GM18868 (cell line): ENCODE measurements at regions not wholly inside any gene's neighbourhood (a gene's known extent, or its start where the extent isn't known, plus 50 kb on each side); places are given as distances from the start of the nearest gene placed in this dataset.
A peak's percentile ranks its signal among the peaks of the same experiment; 100 is the strongest.

Experiments used
- ATAC-seq: cut with Tn5 transposase; IDR thresholded peaks from one replicate; pipeline ENCODE4 v1.9.1; 2021; ENCODE audit warnings: mild to moderate bottlenecking, moderate library complexity; ENCODE audit not compliant: unreplicated experiment

DNA sequence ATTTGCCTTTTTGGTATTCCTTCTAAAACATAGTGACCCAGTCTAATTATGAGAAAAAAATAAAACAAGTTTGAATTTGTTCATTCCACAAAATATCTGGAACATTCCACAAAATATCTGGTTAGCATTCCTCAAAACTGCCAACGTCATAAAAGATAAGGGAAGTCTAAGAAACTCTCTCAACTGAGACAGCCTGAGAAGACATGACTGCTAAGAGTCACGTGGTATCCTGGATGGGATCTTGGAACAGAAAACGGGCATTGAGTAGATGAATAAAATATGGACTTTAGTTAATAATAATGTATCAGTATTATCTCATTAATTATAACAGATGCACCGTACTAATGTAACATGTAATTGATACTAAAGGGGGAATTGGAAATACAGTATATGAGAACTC lies 280.9 kb downstream of the ARAP2 start:
- ATAC-seq: no peak

DNA sequence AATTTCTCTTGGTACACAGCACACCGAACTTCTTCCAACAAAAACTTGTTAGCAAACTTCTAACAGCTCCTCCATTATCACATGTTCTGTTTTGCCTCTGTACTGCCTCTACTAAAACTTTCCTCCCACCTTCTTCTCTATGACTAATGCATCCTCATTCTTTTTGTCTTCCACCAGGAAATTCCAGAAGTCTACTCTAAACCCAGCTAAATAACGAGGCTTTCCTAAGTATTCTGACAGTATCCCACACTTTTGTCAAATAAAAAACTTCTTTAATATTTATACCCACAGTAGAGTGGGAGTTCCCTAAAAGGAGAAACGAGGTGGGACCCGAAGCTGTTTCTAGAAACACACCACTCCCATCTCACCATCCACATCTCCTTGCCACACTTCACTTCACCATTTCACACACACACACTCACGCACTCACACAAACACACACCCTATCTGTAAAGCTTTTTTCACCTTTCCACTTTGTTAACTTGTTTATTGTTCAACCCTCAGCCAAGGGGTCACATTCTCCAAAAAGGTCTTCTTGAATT lies 280.3 kb downstream of the ARAP2 start:
- no peak for ATAC-seq

DNA sequence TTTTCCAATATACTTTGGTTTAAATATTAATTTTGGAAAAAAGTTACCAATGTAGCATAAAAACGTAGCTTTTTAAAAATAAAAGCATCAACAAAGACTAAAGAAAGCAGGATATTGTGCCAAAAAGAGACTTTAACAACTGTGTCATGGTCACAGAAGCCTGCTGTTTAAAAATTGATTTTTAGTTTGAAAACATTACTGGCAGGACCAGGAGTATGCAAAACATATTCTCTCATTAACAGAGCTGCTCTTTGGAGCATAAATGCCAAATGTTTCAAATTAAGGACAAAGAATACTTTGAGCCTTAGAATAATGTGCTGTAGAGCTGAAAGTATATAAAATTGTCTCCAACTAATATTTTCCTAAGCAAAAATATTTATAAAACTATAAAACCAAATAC lies 279.0 kb downstream of the ARAP2 start:
- ATAC-seq: no peak

DNA sequence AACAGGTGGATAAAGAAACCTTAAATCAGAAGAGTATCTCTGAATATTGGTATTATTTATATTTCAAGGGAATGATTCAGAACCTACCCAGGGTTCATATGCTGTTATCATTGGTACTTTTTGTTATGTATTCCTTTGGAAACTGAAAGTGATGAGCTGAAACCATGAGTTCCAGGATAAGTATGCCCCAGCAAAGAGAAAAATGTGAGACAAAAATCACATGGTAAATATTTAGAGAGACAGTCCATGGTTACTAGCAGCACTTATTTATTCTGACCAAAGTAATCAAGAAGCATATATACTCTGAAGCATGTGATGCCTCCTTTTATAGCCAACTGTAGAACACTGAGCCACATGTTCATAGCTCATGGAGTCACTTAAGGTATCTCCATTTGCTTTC lies 277.7 kb downstream of the ARAP2 start:
- peak; percentile 43 for ATAC-seq

DNA sequence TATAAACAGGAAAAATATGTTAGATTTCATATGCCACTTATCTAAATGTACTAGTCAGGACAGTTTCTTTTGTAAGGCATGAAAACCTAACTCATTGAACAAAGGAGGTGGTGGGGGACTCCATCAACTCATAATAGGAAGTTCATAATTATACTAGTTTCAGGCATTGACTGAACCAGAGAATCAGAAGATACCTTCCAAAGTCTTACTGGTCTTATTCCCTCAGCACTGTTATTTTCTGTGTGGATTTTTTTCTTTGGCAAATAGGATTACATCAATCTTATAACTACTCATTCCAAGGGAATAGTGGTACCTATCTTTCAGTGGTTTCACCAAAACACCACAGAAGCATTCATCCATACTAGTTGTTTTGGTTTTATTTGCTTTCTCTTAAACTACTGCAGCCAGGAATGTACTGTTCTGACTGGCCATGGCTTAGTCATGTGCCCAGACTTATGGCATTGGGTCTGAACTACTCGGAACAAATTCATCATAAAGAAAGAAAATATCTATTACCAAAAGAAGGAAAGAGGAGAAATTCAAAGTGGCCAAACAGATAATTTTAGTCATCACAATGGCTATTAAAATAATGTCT lies 273.9 kb downstream of the ARAP2 start:
- peak; percentile 87 for ATAC-seq

DNA sequence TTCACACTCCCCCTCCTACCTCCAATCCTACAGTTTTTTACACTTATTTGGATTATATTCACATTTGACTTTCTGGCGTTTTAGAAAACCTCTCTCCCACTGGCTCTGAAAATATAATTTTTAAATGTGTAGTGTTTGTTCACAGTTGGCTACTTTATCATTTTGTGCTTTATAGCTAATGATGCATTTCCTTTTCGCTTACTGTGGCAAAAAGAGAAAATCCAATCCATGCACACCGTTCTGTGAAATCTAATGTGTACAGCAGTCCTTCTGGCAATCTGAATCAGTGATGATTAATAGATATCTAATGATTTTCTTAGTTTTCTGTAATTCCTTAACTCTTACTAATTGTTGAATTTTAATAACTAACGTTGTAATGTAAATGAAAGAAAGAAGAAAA lies 271.5 kb downstream of the ARAP2 start:
- no peak for ATAC-seq

DNA sequence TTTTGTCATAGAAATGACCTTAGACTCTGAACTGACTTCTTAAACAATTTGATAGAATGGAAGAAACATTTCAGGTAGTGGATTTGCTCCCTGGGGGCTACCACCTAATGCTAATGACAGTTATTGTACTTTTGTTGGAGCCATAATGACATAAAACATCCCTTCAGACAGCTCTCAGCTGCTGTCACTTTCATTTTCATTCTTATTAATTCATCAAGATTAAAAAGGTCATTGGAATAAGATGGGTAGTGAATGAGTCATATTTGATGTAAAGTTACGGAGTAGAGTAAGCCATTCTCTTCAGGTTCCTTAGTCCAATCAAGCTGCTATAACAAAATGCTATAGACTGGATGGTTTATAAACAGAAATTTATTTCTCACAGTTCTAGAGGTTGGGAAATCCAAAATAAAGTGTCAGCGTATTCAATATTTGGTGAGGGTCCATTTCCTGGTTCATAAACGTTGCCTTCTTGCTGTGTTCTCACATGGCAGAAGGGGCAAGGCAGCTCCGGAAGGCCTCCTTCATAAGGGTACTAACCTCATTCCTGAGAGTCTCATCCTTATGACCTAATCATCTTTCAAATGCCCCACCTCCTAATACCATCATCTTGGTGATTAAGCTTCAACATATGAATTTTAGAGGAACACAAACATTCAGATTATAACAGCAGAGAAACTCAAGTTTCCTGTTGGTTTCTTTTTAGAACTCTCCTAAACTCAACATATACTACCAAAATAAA lies 268.5 kb downstream of the ARAP2 start:
- ATAC-seq: peak; percentile 80

DNA sequence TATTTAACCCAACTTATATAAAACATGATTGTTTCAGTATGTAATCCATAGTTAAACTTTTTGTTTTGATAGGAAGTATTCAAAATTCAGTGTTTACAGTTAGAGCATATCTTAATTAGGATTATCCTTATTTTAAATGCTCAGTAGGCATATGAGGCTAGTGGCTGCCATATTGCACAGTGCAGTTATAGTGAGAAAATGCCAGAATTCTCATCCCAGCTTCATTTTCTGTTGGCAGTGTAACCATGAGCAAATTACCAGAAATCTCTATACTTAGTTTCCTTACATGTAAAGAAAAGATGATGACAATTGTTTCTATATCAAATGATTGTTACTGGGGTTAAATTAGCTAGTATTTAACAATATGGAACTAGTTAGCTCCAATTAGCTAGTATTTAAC lies 265.8 kb downstream of the ARAP2 start:
- ATAC-seq: no peak

DNA sequence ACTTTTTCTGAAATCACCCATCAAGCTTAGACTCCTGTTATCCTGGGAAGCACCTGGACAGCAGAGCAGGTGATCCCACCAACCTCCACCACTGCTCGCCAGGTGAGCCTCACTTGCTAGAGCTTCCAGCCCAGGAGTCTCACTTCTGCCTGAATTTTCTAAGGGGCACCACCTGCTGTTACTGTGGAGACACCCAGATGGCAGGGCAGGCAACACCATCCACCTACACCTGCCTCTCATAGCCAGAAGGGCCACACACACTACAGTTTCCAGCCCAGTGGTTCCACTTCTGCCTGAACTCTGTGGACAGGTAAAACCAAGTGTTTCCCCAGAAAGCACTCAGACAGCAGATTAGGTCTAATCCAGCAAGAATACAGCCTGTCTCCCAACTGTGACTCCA lies 262.0 kb downstream of the ARAP2 start:
- ATAC-seq: no peak

DNA sequence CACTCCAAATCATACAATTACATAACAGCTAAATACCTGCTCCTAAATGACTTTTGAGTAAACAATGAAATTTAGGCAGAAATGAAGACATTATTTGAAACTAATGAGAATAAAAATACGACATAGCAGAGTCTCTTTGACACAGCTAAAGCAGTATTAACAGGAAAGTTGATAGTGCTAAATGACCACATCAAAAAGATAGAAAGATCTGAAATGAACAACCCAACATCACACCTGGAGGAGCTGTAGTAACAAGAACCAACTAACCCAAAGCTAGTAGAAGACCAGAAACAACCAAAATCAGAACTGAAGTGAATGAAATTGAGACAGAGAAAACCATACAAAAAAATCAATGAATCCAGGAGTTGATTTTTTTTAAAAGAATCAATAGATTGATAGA lies 257.8 kb downstream of the ARAP2 start:
- ATAC-seq: no peak

DNA sequence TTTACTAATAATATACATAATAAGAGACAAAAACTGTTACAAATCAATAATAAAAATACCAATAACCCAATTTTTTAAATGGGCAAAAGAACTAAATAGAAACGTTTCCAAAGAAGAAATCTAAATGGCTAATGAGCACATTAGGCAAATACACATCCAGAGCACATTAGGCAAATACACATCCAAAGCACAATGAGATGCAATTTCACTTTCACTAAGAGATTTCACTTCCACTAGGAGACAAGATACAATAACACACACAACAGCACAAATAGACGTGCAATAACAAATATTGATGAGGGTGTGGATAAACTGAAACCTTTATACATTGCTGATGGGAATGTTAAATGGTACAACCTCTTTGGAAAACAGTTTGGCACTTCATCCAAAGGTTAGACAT lies 250.7 kb downstream of the ARAP2 start:
- no peak for ATAC-seq

DNA sequence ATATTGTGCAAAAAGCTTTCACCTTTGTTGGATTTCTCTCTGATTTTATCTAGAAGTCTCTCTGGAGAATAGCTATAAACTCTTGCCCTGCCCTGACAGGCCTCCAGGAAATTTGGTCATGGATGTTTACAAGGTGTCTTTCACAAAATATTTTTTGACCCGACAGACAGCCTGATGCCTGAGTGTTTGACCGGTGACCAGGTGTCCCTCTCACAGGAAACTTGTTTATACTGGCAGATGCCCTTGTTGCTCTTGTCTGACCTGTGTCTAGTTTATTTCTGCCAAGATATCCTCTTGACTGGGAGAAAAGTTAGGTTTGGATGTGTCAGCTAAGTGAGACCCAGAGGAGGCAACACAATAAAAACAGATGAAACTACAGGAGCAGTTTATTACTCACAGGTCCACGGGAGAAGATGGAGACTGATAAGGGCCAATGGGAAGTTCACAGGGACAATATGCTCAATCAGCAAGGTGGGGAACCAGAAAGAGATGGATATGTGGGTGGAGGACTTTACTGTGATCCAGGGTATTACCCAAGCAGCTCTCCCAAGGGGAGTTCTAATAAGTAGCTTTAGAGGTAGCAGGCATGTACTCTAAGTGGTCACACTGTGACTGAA lies 243.3 kb downstream of the ARAP2 start:
- no peak for ATAC-seq

DNA sequence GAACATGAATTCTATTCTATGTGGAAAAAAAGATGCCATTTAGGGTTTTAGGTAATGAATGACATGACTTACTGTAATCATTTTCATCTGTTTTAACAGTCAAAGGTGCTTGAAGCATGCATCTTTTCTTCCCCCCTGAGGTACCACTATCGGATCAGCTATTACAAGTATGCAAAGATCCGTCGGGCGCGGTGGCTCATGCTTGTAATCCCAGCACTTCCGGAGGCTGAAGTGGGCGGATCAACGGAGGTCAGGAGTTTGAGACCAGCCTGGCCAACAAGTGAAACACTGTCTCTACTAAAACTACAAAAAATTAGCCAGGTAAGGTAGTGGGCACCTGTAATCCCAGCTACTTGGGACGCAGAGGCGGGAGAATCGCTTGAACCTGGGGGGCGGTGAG lies 241.3 kb downstream of the ARAP2 start:
- no peak for ATAC-seq

DNA sequence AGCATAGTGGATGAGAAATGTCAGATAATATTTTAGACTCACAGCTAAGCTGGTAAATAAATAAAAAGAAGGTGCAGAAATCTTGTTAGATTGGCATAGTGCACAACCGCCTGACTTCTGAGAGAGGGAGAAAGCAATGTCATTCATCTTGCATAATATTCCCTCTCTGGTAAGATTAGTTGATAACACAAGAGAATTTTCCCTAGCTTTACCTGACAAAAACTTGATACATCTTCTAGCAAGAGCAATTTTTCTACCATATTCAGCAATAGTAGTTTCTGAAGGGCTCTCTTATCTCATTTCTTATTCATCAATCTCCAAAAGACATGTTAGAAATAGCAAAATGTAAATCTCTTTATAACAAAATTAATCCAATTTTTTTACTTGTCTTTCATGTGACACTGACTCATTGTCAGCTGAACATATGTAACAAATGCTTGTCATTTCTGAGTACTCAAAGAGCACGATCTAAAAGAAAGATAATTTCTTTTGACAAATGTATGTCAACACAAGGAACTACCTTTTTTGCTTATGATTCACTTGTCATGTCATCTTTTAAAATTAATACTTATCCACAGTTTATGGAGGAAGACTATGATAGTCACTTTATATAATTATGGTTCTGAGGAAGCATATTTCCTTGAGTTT lies 240.0 kb downstream of the ARAP2 start:
- ATAC-seq: no peak

DNA sequence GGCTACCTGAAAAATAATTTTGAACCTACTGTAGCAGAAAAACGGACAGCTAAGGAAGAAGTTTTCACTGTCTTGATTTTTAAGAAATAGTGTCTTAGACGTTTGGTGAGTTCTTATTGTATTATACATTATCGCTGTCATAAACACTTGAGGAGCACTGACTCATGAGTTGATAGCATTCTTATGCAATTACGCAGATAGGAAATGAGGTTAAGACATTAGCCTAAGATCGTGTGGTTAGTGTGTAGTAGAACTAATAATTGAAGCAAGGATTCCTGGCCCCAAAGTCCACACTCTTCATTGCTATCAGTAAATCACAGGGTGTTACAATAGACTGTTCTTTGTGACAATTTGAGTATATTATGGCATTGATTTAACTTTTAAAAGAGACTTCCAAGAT lies 238.1 kb downstream of the ARAP2 start:
- ATAC-seq: no peak

DNA sequence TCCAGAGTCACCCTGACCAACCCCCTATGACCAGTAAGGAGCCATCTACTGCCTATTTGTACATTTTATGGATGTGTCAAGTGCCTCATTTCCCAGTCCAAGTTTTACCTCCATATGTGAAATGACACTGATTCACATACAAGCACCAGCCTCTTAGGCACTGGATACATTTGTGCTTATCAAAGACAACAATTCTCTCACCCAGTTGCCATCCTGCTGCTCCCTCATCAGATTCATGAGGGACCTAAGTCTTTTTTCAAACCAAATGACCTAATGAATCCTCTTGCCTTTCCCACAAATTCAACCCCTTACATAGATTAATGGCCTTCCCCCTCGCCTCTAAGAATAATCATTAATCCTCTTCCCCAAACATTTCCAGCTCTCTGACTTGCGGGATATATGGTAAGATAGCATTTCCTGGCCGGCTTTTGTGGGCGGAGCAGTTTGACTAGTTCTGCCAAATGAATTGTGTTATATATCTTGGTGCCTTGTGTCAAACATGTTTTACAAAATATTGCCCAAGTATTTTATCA lies 233.9 kb downstream of the ARAP2 start:
- ATAC-seq: no peak

DNA sequence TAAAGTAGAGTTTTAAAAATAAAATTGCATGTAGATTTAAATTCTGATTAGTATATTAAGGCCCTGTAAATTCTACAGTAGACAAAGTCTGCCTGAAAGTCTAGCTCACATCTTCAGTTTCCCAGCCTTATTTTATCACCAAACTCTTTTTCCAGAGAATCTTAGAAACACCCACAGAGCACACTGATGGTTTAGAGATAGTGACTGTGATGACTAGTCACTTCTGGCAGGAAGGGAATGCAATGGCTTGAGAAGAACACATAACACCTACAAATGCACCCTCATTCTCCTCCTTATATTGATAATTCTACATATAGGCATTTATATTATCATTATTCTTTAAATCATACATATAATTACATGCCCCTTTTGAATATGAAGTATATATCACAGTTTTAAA lies 232.9 kb downstream of the ARAP2 start:
- ATAC-seq: no peak

DNA sequence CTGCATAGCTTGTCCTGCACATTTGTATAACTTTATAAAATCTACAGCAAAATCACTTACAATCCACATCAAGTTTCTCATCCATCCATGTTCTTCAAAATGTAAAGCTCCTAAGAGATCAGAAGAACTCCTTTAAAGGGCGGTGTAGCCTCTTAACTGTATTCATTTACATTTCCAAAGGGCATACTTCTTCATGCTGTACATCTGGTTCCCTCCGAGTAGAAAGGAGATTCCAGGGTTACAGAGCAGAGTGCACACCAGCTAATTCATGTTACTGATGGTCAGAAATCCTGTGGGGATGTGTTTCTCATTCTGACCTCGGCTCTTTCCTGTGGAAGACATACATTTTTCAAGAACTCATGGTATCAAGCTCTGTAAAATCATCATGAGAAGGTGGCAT lies 231.8 kb downstream of the ARAP2 start:
- no peak for ATAC-seq

DNA sequence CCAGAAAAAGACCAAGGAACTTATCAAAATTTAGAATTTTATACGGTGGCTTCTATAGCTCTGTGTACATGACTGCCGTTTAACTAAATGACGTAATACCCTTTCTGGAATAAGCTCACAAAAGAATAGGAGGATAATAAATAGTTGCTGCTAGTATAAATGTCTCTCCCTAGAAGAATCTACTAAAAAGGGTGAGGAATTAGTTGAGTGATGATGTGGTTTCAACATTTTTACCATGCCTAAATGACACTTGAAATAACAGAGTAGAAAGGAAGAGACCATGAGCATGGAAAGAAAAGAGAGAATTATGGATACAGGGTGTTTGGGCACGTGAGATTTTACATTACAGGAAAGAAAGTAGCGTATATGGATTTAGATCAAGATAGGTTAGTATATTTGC lies 231.1 kb downstream of the ARAP2 start:
- ATAC-seq: no peak
